Keratinocyte (primary cell): ENCODE measurements at regions not wholly inside any gene's neighbourhood (a gene's known extent, or its start where the extent isn't known, plus 50 kb on each side); places are given as distances from the start of the nearest gene placed in this dataset.

ENCODE experiments used
- DNase-seq: peaks from one replicate; pipeline ENCODE4 v3.0.0-alpha.2; 2011; ENCODE audit warnings: low read depth, missing footprints, low spot score
- FAIRE-seq: peaks from 2 replicates; lab custom pipeline; 2011; peaks lifted over from hg19 to GRCh38; lab: Jason Lieb, UNC
- H2AFZ ChIP-seq: 2 replicates; pipeline ENCODE4 v1.6.0; 2012; ENCODE audit warnings: low read length, control low read depth, inconsistent platforms; ENCODE audit not compliant: control insufficient read depth
- H3K27ac ChIP-seq: 2 replicates; pipeline ENCODE4 v1.5.1; 2011; ENCODE audit warnings: low read length; ENCODE audit not compliant: control insufficient read depth, insufficient read depth
- H3K27me3 ChIP-seq: 3 replicates; pipeline ENCODE4 v1.6.0; 2011; ENCODE audit warnings: low read length; ENCODE audit not compliant: control insufficient read depth, insufficient read depth; ENCODE audit errors: extremely low read depth
- H3K36me3 ChIP-seq, 2 experiments: 2 replicates in 1 of 2; 3 replicates in 1 of 2; pipeline ENCODE4 v1.5.1; 2011; ENCODE audit warnings: low read length in 2 of 2, mild to moderate bottlenecking in 1 of 2; ENCODE audit not compliant: control insufficient read depth in 2 of 2, insufficient read depth in 2 of 2; ENCODE audit errors: extremely low read depth in 1 of 2
- H3K4me1 ChIP-seq: 3 replicates; pipeline ENCODE4 v1.5.1; 2011; ENCODE audit warnings: low read length; ENCODE audit not compliant: control insufficient read depth, insufficient read depth; ENCODE audit errors: extremely low read depth
- H3K4me2 ChIP-seq: 3 replicates; pipeline ENCODE4 v1.6.0; 2011; ENCODE audit warnings: low read depth, low read length; ENCODE audit not compliant: control insufficient read depth, insufficient read depth; ENCODE audit errors: extremely low read depth
- H3K4me3 ChIP-seq, 3 experiments: fragments of 200-600 bp in 1 of 3; sonication (generic) in 1 of 3; 2 replicates in 2 of 3; 3 replicates in 1 of 3; pipeline ENCODE4 v1.5.1; 2011 to 2016; ENCODE audit warnings: low read length in 3 of 3, mild to moderate bottlenecking in 3 of 3, control low read depth in 2 of 3, inconsistent platforms in 1 of 3, low read depth in 1 of 3, mixed read lengths in 1 of 3, mixed run types in 1 of 3, moderate library complexity in 1 of 3; ENCODE audit not compliant: control insufficient read depth in 2 of 3, insufficient read depth in 2 of 3; ENCODE audit errors: extremely low read depth in 1 of 3
- H3K79me2 ChIP-seq: 2 replicates; pipeline ENCODE4 v1.6.0; 2012; ENCODE audit warnings: low read length; ENCODE audit not compliant: control insufficient read depth, insufficient read depth
- H3K9ac ChIP-seq: 3 replicates; pipeline ENCODE4 v1.6.0; 2011; ENCODE audit warnings: low read length; ENCODE audit not compliant: control insufficient read depth, insufficient read depth; ENCODE audit errors: extremely low read depth
- H3K9me1 ChIP-seq: 3 replicates; pipeline ENCODE4 v1.6.0; 2011; ENCODE audit warnings: low read length; ENCODE audit not compliant: control insufficient read depth, insufficient read depth; ENCODE audit errors: extremely low read depth
- H3K9me3 ChIP-seq: 2 replicates; pipeline ENCODE4 v1.5.1; 2012; ENCODE audit warnings: low read depth, low read length; ENCODE audit not compliant: control insufficient read depth
- H4K20me1 ChIP-seq: 3 replicates; pipeline ENCODE4 v1.6.0; 2011; ENCODE audit warnings: low read length; ENCODE audit not compliant: control insufficient read depth, insufficient read depth; ENCODE audit errors: extremely low read depth
- EZH2 ChIP-seq: IDR thresholded peaks from one replicate; pipeline ENCODE4 v1.6.1; 2012; ENCODE audit warnings: inconsistent platforms, mild to moderate bottlenecking, low read length, moderate library complexity
- dilution Hi-C: fragments of 300-500 bp; cut with MboI; formaldehyde crosslinking; loops from one replicate; pipeline ENCODE4 v1.7.0; 2020; ENCODE audit warnings: low sequenced_read_pairs; ENCODE audit not compliant: extremely low pct_ligation_motif_present
- TF ChIP-seq, protein P1 (sequence below), 3 experiments: IDR thresholded peaks in 1 of 3; conservative IDR thresholded peaks in 1 of 3; optimal IDR thresholded peaks in 1 of 3; 2 replicates in 2 of 3; 3 replicates in 1 of 3; pipeline versions ENCODE3 to v1.5.1; 2011; ENCODE audit warnings: low read length in 3 of 3, mild to moderate bottlenecking in 3 of 3, moderate library complexity in 2 of 3, control low read depth in 1 of 3, inconsistent platforms in 1 of 3; ENCODE audit not compliant: insufficient read depth in 2 of 3; ENCODE audit errors: extremely low read depth in 1 of 3

DNA sequence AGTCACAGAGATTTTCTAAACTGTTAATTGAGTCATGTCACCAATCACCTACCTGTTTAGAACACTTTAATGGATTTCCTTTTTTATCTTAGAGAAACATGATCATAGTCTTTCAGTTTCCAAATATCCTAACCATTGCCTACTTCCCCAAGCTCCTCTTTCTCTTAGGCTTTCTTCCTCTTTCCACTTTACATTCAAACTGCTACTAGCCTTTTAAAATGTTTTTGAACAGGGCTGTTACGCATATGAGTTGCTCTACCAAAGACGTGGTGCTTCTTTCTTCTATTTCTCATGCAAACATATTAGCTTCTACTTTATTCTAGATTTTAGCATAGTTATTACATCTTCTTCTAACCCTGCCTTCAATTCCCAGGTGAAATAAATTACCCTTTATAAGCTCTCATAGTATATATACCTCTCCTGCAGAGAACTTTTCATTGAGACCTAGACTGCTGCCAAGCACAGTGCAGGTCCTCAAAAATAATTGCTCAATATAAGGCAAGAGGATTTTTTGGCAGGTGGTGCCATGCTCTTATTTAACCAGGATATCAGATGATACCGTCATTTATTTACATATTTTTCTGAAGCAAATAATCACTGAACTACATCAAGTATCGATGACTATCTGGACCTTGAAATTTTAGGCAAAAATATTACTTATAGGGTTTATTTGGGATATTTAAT, 937.1 kb downstream of the TSN start:
- H3K4me2 ChIP-seq: no peak overlapping the region
- H3K79me2 ChIP-seq: no peaks in the 10 kb centered on the region
- no peaks in the 10 kb centered on the region for H3K4me1 ChIP-seq
- TF ChIP-seq, protein P1, sequence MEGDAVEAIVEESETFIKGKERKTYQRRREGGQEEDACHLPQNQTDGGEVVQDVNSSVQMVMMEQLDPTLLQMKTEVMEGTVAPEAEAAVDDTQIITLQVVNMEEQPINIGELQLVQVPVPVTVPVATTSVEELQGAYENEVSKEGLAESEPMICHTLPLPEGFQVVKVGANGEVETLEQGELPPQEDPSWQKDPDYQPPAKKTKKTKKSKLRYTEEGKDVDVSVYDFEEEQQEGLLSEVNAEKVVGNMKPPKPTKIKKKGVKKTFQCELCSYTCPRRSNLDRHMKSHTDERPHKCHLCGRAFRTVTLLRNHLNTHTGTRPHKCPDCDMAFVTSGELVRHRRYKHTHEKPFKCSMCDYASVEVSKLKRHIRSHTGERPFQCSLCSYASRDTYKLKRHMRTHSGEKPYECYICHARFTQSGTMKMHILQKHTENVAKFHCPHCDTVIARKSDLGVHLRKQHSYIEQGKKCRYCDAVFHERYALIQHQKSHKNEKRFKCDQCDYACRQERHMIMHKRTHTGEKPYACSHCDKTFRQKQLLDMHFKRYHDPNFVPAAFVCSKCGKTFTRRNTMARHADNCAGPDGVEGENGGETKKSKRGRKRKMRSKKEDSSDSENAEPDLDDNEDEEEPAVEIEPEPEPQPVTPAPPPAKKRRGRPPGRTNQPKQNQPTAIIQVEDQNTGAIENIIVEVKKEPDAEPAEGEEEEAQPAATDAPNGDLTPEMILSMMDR (optimal IDR thresholded peaks at IDR 0.05 in 1 of 3, IDR thresholded peaks at IDR 0.05 in 1 of 3, conservative IDR thresholded peaks at IDR 0.05 in 1 of 3; ENCODE audit: extremely low read depth in 1 of 3, insufficient read depth in 2 of 3, low read length in 3 of 3): no peak
- TF ChIP-seq EZH2: no peak
- DNase-seq: no peak
- no peak overlapping the region for H2AFZ ChIP-seq
- H3K36me3 ChIP-seq: no peaks in the 10 kb centered on the region
- H3K9me3 ChIP-seq: no peaks in the 10 kb centered on the region
- FAIRE-seq: no peak
- dilution Hi-C loops: no loop called here
- H3K27ac ChIP-seq: no peak overlapping the region
- H4K20me1 ChIP-seq: no peaks in the 10 kb centered on the region
- no peak overlapping the region for H3K9ac ChIP-seq
- no peaks in the 10 kb centered on the region for H3K9me1 ChIP-seq
- H3K4me3 ChIP-seq: no peak overlapping the region
- no peaks in the 10 kb centered on the region for H3K27me3 ChIP-seq

DNA sequence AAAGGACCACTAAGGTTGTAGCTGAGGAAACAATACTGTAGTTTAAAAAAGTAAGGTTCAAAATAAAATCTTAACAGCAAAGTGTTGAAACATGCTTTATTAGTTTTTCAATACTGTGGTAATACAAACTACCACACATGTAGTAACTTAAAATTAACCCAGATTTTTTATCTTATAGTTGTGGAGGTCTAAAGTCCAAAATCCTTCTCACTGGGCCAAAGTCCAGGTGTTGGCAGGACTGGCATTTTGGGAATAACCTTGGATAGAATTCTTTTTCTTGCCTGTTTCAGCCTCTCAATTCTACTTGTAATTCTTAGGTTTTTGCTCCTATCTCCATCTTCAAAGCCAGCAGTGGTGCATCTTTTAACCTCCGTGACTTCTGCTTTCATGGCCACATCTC, 942.0 kb downstream of the TSN start:
- Histone ChIP-seq H3K4me3 (no peak overlapping the region), H3K9ac (no peak overlapping the region), H3K9me3 (no peaks in the 10 kb centered on the region), H2AFZ (no peak overlapping the region), H3K79me2 (no peaks in the 10 kb centered on the region), H3K36me3 (no peaks in the 10 kb centered on the region), H3K4me2 (no peak overlapping the region), H3K9me1 (no peaks in the 10 kb centered on the region), H3K27ac (no peak overlapping the region), H3K27me3 (no peaks in the 10 kb centered on the region), H4K20me1 (no peaks in the 10 kb centered on the region), H3K4me1 (no peaks in the 10 kb centered on the region)
- DNase-seq (no peak), FAIRE-seq (no peak)
- TF ChIP-seq, protein P1 (optimal IDR thresholded peaks at IDR 0.05 in 1 of 3, IDR thresholded peaks at IDR 0.05 in 1 of 3, conservative IDR thresholded peaks at IDR 0.05 in 1 of 3; ENCODE audit: extremely low read depth in 1 of 3, insufficient read depth in 2 of 3, low read length in 3 of 3): no peak
- TF ChIP-seq EZH2: no peak
- dilution Hi-C loops: no loop called here
